ENCODE measurements at regions not wholly inside any gene's neighbourhood (a gene's known extent, or its start where the extent isn't known, plus 50 kb on each side); places are given as distances from the start of the nearest gene placed in this dataset.
"Not testable (repeated sequence)": the region's sequence is repeated elsewhere in the genome, so short reads cannot be mapped to it uniquely, and the experiment has no call there.

DNA sequence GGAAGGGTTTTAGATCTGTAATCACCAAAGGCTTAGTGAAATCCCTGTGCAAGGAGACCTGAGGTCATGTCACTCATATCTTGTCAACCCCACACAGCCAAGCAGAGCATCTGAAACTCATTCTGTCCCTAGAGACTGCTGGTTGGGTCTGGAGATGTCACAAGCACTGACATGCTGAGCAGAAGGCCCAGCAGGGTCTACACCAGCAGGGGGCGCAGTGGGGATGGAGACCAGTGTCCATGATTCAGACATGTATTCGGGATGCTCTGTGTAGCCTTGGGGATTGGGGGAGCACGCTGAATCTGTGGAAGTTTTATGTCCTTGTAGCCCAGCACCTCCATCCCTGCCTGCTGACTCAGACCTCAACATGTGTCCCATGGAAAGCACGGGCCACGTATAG is 1247.3 kb downstream of the RPIA start:
- not testable (repeated sequence) for TF ChIP-seq POLR2A, CTCF, POLR2AphosphoS5 (IDR thresholded peaks at IDR 0.05)
